SK-N-SH treated with all-trans-retinoic acid at 6 μM for 48 hours (cell line): ENCODE measurements at regions not wholly inside any gene's neighbourhood (a gene's known extent, or its start where the extent isn't known, plus 50 kb on each side); places are given as distances from the start of the nearest gene placed in this dataset.

Experiments used
- ARNTL ChIP-seq: fragments of 450-650 bp; formaldehyde crosslinking; IDR thresholded peaks from 2 replicates; pipeline ENCODE4 v1.5.0; 2020; ENCODE audit warnings: low read depth, mild to moderate bottlenecking, moderate library complexity, borderline replicate concordance
- CREB5 ChIP-seq: fragments of 250-450 bp; sonication (Bioruptor Pico); IDR thresholded peaks from 2 replicates; pipeline ENCODE4 v1.5.1; 2020; ENCODE audit warnings: low read depth, mild to moderate bottlenecking, moderate library complexity
- ESRRG ChIP-seq: fragments of 250-450 bp; sonication (Bioruptor Pico); IDR thresholded peaks from 2 replicates; pipeline ENCODE4 v1.6.1; 2021; ENCODE audit warnings: mild to moderate bottlenecking
- GLIS3 ChIP-seq: fragments of 250-450 bp; sonication (Bioruptor Pico); IDR thresholded peaks from 2 replicates; pipeline ENCODE4 v1.5.0; 2020; ENCODE audit warnings: mild to moderate bottlenecking, moderate library complexity
- OSR1 ChIP-seq: fragments of 250-450 bp; sonication (Bioruptor Pico); IDR thresholded peaks from 2 replicates; pipeline ENCODE4 v1.8.0; 2022; ENCODE audit warnings: moderate library complexity, mild to moderate bottlenecking, inconsistent platforms
- PATZ1 ChIP-seq: fragments of 250-450 bp; sonication (Bioruptor Pico); IDR thresholded peaks from 2 replicates; pipeline ENCODE4 v1.8.0; 2020; ENCODE audit warnings: mild to moderate bottlenecking, moderate library complexity, borderline replicate concordance
- ZC3H10 ChIP-seq: fragments of 250-450 bp; sonication (Bioruptor Pico); IDR thresholded peaks from 2 replicates; pipeline ENCODE4 v1.5.1; 2021; ENCODE audit warnings: mild to moderate bottlenecking, moderate library complexity
- ZFP3 ChIP-seq: fragments of 250-450 bp; sonication (Bioruptor Pico); IDR thresholded peaks from 2 replicates; pipeline ENCODE4 v1.5.0; 2020; ENCODE audit warnings: mild to moderate bottlenecking, moderate library complexity

- no peak for TF ChIP-seq PATZ1 (CRISPR knock-in tag)
- no peak for TF ChIP-seq GLIS3 (CRISPR knock-in tag)
- TF ChIP-seq ESRRG (CRISPR knock-in tag), result no peak
- no peak for TF ChIP-seq ARNTL
- no peak for TF ChIP-seq ZC3H10
- TF ChIP-seq ZFP3 (CRISPR knock-in tag), result no peak
- TF ChIP-seq CREB5 (CRISPR knock-in tag), result no peak
- TF ChIP-seq OSR1 (CRISPR knock-in tag), result no peak
These were observed 448.8 kb downstream of the FLRT2 start for GRCh38 chr14:85978582-85979250.
